ENCODE measurements at regions not wholly inside any gene's neighbourhood (a gene's known extent, or its start where the extent isn't known, plus 50 kb on each side); places are given as distances from the start of the nearest gene placed in this dataset.

DNA sequence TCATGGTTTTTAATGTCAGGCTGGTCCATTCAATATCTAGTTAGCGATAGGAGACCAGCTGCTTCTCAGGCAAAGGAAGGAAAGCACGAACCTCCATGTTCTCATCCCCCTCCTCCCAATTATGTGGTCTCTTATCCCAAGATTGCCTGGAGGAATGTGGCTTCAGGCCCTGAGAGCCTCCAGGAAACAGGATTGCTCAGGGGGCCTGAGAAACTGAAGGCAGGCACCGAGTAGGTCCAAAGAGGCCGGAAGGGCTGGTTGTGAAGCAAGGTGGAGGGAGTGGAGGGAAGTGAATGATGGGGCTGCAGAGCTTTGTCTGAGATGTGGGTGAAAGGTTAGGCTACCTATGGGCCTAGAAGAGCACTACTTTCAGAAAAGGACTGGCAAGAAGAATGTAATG, 188.2 kb upstream of the DDHD1 start:
- Histone ChIP-seq H3K27me3 (ENCODE audit: control insufficient read depth, insufficient read depth, low read length) (no peaks in the 10 kb centered on the region), H3K4me3 (ENCODE audit: low read length) (no peak overlapping the region), H3K27ac (ENCODE audit: low read length) (no peak overlapping the region), H3K36me3 (ENCODE audit: control insufficient read depth, insufficient read depth, low read length) (no peaks in the 10 kb centered on the region), H3K4me1 (ENCODE audit: control insufficient read depth, insufficient read depth, low read length) (no peaks in the 10 kb centered on the region), H3K9me3 (replicated peaks; ENCODE audit: control insufficient read depth, low read depth, low read length) (no peaks in the 10 kb centered on the region)
- DNase-seq: no peak
- 63% methylated on average over 2 of the region's 4 CpGs for WGBS (ENCODE audit: insufficient coverage)

DNA sequence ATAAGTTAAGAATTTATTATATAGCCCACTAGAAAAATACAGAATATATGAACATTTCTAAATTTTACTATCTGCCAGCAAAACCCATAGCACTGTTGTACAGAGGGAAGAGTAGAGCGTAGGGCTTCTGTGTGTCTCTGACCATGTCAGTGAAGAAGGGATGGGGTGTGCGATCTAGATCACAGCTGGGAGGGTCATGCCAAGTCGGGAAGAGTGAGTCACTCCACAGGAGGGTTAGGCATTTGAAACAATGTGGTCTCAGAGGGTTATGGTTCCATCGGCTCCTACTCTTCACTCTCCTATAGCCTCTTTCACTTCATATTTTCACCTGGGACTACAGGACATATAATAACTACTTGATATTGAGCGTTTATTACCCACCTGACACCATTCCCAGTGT, 185.1 kb upstream of the DDHD1 start:
- no peak overlapping the region for H3K4me3 ChIP-seq (ENCODE audit: low read length)
- DNase-seq: no peak
- H3K27ac ChIP-seq (ENCODE audit: low read length): no peak overlapping the region
- H3K27me3 ChIP-seq (ENCODE audit: control insufficient read depth, insufficient read depth, low read length): no peaks in the 10 kb centered on the region
- H3K9me3 ChIP-seq (replicated peaks; ENCODE audit: control insufficient read depth, low read depth, low read length): no peaks in the 10 kb centered on the region
- no peaks in the 10 kb centered on the region for H3K4me1 ChIP-seq (ENCODE audit: control insufficient read depth, insufficient read depth, low read length)
- 100% methylated on average over 1 of the region's 5 CpGs for WGBS (ENCODE audit: insufficient coverage)
- H3K36me3 ChIP-seq (ENCODE audit: control insufficient read depth, insufficient read depth, low read length): no peaks in the 10 kb centered on the region

DNA sequence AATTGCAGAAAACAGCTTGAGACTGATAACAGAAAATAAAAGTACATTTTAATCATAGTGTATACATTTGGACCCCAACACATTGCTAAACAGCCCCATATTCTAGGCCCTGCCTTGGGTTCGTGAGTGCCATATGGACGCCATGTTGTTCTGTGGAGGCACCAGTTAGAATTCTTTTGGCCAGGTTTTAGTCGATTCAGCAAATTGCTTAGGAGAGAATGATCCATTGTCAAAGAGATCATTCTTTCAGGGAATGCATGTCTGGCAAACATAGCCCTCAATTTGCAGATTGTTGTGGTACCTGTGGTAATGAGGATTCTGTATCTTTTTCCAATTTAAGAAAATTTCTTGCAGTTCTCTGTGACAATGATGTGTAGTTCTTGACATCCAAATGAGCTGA, 183.6 kb upstream of the DDHD1 start:
- DNase-seq: no peak
- H3K4me3 ChIP-seq (ENCODE audit: low read length): no peak overlapping the region
- WGBS (ENCODE audit: insufficient coverage): no CpG with 5 or more reads among the region's 3 CpGs

DNA sequence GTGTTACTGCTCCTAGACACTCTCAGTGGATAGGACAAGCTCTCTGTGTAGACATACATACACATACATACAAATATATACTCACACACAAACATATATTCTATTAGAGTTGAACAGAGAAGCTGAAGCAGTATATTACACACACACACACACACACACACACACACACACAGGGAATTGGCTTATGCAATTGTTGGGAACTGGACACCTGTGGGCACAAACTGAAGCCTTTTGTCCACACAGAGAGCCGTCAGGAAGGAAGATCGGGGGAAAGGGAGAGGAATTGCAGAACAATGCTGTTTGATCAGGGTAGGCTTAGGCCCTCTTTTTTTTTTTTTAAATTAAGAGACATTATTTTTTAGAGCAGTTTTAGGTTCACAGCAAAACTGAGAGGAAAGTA, 180.7 kb upstream of the DDHD1 start:
- Histone ChIP-seq H3K4me1 (ENCODE audit: control insufficient read depth, insufficient read depth, low read length) (peaks cover 2% of the 10 kb centered on the region), H3K4me3 (ENCODE audit: low read length) (no peak overlapping the region), H3K27ac (ENCODE audit: low read length) (no peak overlapping the region), H3K9me3 (replicated peaks; ENCODE audit: control insufficient read depth, low read depth, low read length) (no peaks in the 10 kb centered on the region), H3K27me3 (ENCODE audit: control insufficient read depth, insufficient read depth, low read length) (no peaks in the 10 kb centered on the region), H3K36me3 (ENCODE audit: control insufficient read depth, insufficient read depth, low read length) (no peaks in the 10 kb centered on the region)
- DNase-seq: no peak
- 90% methylated on average over 2 of the region's 2 CpGs for WGBS (ENCODE audit: insufficient coverage)

More for the DNA sequence above, 183.6 kb upstream of the DDHD1 start:
- peaks cover 2% of the 10 kb centered on the region for H3K4me1 ChIP-seq (ENCODE audit: control insufficient read depth, insufficient read depth, low read length)
- H3K9me3 ChIP-seq (replicated peaks; ENCODE audit: control insufficient read depth, low read depth, low read length): no peaks in the 10 kb centered on the region
- no peak overlapping the region for H3K27ac ChIP-seq (ENCODE audit: low read length)
- no peaks in the 10 kb centered on the region for H3K27me3 ChIP-seq (ENCODE audit: control insufficient read depth, insufficient read depth, low read length)
- no peaks in the 10 kb centered on the region for H3K36me3 ChIP-seq (ENCODE audit: control insufficient read depth, insufficient read depth, low read length)

DNA sequence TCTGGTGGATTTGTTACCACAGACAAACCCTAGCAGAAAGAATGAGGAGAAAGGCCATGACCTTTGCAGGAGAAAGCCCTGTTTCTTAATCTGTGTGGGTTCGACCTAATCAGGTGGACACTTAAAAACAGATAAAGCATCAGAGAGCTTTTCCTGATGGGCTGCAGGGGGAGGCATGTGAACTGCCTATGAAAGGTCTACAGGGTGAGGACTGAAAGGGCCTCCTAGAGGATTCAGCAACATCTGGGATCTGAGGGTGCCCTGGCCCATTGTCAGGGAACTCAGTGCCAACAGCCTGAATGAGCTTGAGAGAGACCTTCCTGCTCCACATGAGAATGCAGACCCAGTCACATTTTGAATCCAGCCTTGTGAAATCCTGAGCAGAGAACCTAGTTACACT, 178.8 kb upstream of the DDHD1 start:
- no peak overlapping the region for H3K4me3 ChIP-seq (ENCODE audit: low read length)
- 50% methylated on average over 1 of the region's 1 CpG for WGBS (ENCODE audit: insufficient coverage)
- H3K4me1 ChIP-seq (ENCODE audit: control insufficient read depth, insufficient read depth, low read length): peaks cover 2% of the 10 kb centered on the region
- H3K27me3 ChIP-seq (ENCODE audit: control insufficient read depth, insufficient read depth, low read length): no peaks in the 10 kb centered on the region
- H3K36me3 ChIP-seq (ENCODE audit: control insufficient read depth, insufficient read depth, low read length): no peaks in the 10 kb centered on the region
- DNase-seq: no peak
- no peaks in the 10 kb centered on the region for H3K9me3 ChIP-seq (replicated peaks; ENCODE audit: control insufficient read depth, low read depth, low read length)
- H3K27ac ChIP-seq (ENCODE audit: low read length): no peak overlapping the region

DNA sequence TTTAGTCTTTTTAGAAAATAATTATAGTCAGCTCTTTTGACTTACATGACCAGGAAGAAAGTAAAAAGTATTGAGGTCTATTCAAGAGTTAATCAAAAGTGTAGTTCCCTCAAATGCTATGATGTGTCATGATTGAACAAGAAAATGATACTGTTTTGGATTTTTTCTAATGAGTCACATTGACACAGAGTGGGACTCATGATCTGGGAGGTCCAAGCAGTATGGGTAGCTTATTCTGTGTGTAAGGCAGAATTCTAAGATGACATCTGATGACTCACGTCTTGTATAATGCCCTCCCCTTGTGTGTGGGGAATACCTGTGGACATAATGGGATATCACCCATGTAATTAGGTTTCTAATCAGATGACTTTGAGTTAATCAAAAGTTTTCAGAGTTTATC, 178.1 kb upstream of the DDHD1 start:
- no CpG with 5 or more reads among the region's 1 CpG for whole genome bisulfite sequencing (ENCODE audit: insufficient coverage)

DNA sequence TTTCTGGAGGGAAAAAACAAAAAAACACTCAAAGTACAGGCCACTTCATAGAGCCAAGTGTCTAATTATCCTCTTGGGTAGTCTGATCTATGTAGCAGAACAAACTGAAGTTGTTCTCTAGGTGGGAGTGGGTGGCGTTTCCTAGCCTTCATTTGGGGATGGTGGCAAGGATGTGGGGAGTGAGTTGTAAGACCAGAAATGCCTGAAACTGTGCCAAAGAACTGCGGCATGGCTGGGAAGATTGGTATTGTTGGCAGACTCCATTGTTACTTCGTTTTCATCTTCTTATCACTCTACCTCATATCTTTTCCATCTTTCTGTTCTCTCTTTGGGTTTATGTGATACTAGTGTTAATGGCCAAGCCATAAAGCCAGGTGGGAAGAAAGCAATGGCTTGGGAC, 177.3 kb upstream of the DDHD1 start:
- no peaks in the 10 kb centered on the region for H3K36me3 ChIP-seq (ENCODE audit: control insufficient read depth, insufficient read depth, low read length)
- H3K27me3 ChIP-seq (ENCODE audit: control insufficient read depth, insufficient read depth, low read length): no peaks in the 10 kb centered on the region
- no peak overlapping the region for H3K4me3 ChIP-seq (ENCODE audit: low read length)
- WGBS (ENCODE audit: insufficient coverage): no CpG with 5 or more reads among the region's 3 CpGs
- H3K4me1 ChIP-seq (ENCODE audit: control insufficient read depth, insufficient read depth, low read length): peaks cover 2% of the 10 kb centered on the region
- H3K9me3 ChIP-seq (replicated peaks; ENCODE audit: control insufficient read depth, low read depth, low read length): no peaks in the 10 kb centered on the region
- no peak for DNase-seq
- no peak overlapping the region for H3K27ac ChIP-seq (ENCODE audit: low read length)

More for the DNA sequence above, 178.1 kb upstream of the DDHD1 start:
- Histone ChIP-seq H3K4me1 (ENCODE audit: control insufficient read depth, insufficient read depth, low read length) (peaks cover 2% of the 10 kb centered on the region), H3K36me3 (ENCODE audit: control insufficient read depth, insufficient read depth, low read length) (no peaks in the 10 kb centered on the region), H3K9me3 (replicated peaks; ENCODE audit: control insufficient read depth, low read depth, low read length) (no peaks in the 10 kb centered on the region), H3K27me3 (ENCODE audit: control insufficient read depth, insufficient read depth, low read length) (no peaks in the 10 kb centered on the region), H3K4me3 (ENCODE audit: low read length) (no peak overlapping the region), H3K27ac (ENCODE audit: low read length) (no peak overlapping the region)
- no peak for DNase-seq

DNA sequence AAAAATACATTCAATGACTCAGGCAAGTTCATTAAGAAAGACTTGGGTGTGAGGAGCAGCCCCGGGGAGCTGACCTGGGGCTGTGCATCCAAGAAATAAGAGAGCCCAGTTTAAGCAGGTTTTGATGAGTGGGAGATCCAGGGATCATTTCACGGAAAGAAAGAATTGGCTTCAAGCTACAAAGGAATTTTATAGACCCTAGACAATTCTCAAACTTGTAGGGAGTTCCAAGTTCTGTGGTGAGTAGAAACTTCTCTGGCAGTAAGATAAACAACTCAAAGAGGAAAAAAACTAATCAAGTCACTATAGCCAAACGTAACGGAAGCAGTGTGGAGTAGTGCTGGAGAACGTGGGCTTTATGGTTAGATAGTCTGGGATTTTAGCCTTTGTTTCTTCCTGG, 175.7 kb upstream of the DDHD1 start:
- peak; percentile 84 for DNase-seq
- no CpG with 5 or more reads among the region's 5 CpGs for WGBS (ENCODE audit: insufficient coverage)
- peaks cover 2% of the 10 kb centered on the region for H3K4me1 ChIP-seq (ENCODE audit: control insufficient read depth, insufficient read depth, low read length)

DNA sequence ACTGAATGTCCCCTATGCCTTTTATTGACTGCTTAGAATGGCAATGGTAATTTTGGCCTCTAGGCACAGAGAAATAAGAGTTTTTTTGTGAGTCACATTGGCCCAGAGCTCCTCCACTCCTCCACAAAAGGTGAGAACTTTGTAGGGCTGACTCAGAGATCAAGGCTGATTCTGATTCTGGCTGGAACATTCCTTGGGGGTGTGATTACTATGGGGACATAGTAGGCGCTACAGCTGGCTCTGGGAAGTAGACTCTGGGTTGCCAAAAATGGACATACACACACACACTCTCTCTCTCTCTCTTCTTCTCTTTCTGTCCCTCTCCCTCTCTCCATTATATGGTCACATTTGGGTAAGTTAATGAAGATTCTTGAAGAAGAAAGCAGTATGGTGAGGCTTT, 174.6 kb upstream of the DDHD1 start:
- Histone ChIP-seq H3K27ac (ENCODE audit: low read length) (no peak overlapping the region), H3K9me3 (replicated peaks; ENCODE audit: control insufficient read depth, low read depth, low read length) (no peaks in the 10 kb centered on the region), H3K4me3 (ENCODE audit: low read length) (no peak overlapping the region), H3K4me1 (ENCODE audit: control insufficient read depth, insufficient read depth, low read length) (peaks cover 2% of the 10 kb centered on the region), H3K36me3 (ENCODE audit: control insufficient read depth, insufficient read depth, low read length) (no peaks in the 10 kb centered on the region), H3K27me3 (ENCODE audit: control insufficient read depth, insufficient read depth, low read length) (no peaks in the 10 kb centered on the region)
- WGBS (ENCODE audit: insufficient coverage): no CpG with 5 or more reads among the region's 1 CpG
- DNase-seq: no peak

More for the DNA sequence above, 175.7 kb upstream of the DDHD1 start:
- H3K4me3 ChIP-seq (ENCODE audit: low read length): no peak overlapping the region
- H3K36me3 ChIP-seq (ENCODE audit: control insufficient read depth, insufficient read depth, low read length): no peaks in the 10 kb centered on the region
- H3K9me3 ChIP-seq (replicated peaks; ENCODE audit: control insufficient read depth, low read depth, low read length): no peaks in the 10 kb centered on the region
- H3K27me3 ChIP-seq (ENCODE audit: control insufficient read depth, insufficient read depth, low read length): no peaks in the 10 kb centered on the region
- no peak overlapping the region for H3K27ac ChIP-seq (ENCODE audit: low read length)

DNA sequence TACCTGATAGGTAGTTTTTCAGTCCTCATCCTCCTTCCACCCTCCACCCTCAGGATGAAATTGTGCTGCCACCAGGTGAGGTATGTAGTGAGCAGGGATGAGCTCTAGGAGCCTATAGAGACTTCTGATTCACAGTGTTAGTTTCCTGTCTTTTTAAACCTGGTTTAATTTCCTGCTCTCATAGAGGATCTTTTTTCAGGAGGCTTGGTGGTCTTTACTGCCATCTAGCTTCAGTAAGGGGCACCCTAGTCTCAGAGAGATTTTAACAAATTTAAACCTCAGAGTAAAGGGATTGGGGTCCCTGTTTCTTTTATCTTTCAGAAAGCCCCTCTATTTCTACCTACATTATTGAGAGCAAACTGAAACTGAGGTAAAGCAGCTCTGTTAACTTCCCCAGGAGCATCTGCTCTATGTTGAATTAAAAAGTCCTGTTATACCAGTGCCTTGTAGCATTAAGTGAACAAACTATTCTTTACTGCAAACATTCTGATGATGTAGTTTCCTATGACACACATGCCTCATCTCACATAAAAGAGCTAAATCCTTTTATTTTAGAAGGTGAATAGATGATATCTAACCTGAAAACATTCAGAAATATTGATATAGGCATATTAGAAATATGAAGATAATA, 172.2 kb upstream of the DDHD1 start:
- Histone ChIP-seq H3K9me3 (replicated peaks; ENCODE audit: control insufficient read depth, low read depth, low read length) (no peaks in the 10 kb centered on the region), H3K27ac (ENCODE audit: low read length) (no peak overlapping the region), H3K4me1 (ENCODE audit: control insufficient read depth, insufficient read depth, low read length) (no peaks in the 10 kb centered on the region), H3K36me3 (ENCODE audit: control insufficient read depth, insufficient read depth, low read length) (no peaks in the 10 kb centered on the region), H3K27me3 (ENCODE audit: control insufficient read depth, insufficient read depth, low read length) (no peaks in the 10 kb centered on the region), H3K4me3 (ENCODE audit: low read length) (no peak overlapping the region)
- peak; percentile 51 for DNase-seq

DNA sequence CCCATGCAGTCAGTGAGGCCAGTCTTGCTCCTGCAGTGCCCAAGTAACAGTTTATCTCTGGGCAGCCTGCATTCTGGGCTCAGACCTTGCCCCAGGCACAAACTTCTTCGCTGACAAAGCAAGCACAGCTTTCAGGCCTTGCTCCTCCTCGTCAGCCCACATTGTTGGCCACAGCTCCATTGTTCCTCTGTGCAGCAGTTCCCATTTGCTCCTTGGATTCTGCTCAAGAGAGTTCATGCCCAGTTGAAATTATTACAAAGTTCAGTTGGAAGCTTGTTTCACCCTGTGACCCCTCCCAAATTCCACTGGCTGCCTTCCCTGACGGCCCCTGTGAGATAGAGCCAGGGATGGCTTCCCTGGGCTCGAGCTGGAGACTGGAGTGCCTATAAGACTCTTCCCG, 163.4 kb upstream of the DDHD1 start:
- Histone ChIP-seq H3K36me3 (ENCODE audit: control insufficient read depth, insufficient read depth, low read length) (no peaks in the 10 kb centered on the region), H3K4me1 (ENCODE audit: control insufficient read depth, insufficient read depth, low read length) (no peaks in the 10 kb centered on the region), H3K27me3 (ENCODE audit: control insufficient read depth, insufficient read depth, low read length) (no peaks in the 10 kb centered on the region), H3K9me3 (replicated peaks; ENCODE audit: control insufficient read depth, low read depth, low read length) (no peaks in the 10 kb centered on the region), H3K27ac (ENCODE audit: low read length) (no peak overlapping the region), H3K4me3 (ENCODE audit: low read length) (no peak overlapping the region)
- 26% methylated on average over 2 of the region's 5 CpGs for WGBS (ENCODE audit: insufficient coverage)
- DNase-seq: no peak
